GM18873 (cell line): ENCODE measurements at regions not wholly inside any gene's neighbourhood (a gene's known extent, or its start where the extent isn't known, plus 50 kb on each side); places are given as distances from the start of the nearest gene placed in this dataset.

Experiments
- ATAC-seq: cut with Tn5 transposase; IDR thresholded peaks from one replicate; pipeline ENCODE4 v1.9.1; 2021; ENCODE audit warnings: mild to moderate bottlenecking, moderate library complexity, moderate number of reproducible peaks; ENCODE audit not compliant: unreplicated experiment, low FRiP score

DNA sequence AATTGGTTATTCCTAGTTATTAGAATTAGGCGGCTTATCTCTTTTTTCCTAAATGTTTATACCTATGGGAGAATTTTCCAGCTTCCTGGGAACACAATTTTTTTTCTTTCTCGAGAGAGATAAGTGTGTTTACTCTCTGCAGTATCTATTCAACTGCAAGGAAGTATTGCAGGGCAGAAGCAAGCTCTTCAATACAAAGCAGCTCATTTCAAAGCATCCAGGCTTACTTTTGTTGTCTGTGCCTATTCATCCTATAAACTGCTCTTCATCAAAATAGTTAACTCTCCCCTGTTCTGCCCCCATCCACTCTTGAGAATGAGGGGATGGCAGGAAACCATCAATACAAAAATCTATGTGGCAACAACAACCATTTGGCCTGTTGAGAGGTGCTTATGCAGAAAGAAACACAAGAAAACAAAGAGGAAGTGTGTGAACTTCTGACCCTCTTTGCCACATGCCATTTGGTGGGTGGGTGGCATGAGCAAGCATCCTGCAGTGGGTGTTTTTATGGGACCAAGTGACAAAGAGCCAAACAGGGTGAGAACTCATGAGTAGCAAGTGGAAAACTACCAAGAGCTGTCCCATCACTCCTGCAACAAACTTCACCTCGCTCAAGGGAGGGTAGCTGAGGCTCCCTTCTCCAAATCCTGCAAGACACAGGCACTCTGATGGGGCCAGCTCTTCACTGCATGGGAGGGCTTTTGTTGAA lies 50.6 kb upstream of the MRPS6 start:
- ATAC-seq = no peak

DNA sequence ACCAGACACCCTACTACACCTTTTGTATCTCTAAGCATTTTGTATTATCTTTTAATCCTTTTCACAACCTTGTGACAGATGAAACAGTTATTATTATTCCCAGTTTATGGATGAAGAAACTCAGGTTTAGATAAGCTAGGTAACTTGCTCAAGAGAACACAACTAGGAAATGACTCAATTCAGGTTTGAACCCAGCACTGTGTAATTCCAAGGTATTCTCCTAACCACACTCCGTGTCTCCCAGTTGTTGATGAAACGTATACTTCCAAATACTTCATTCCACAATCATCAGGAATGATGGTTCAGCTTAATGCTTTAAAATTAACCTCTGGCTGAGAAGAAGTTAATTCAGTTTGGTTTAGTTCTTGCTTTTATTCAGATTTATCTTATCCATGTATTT lies 51.7 kb upstream of the MRPS6 start:
- no peak for ATAC-seq

DNA sequence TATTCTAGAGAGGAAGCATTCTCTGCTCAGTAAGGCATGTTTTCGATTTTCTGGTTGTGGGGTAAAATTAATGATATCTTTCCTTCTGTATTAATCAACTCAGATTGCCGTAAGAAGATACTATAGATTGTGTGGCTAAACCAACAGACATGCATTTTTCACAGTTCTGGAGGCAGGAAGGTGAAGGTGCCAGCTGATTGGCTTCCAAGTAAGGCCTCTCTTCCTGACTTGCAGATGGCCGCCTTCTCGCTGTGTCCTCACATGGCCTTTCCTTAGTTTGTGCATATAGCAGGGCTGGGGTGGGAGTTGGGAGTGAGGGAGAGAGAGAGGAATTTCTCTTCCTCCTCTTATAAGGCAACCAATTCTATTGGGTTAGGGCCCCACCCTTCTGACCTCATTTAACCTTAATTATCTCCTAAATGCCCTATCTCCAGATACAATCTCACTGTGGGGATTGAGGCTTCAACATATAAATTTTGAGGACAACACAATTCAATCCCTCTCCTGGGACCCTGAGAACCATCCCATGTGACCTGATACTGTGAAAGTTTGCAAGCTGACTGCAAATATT lies 52.3 kb upstream of the MRPS6 start:
- no peak for ATAC-seq

DNA sequence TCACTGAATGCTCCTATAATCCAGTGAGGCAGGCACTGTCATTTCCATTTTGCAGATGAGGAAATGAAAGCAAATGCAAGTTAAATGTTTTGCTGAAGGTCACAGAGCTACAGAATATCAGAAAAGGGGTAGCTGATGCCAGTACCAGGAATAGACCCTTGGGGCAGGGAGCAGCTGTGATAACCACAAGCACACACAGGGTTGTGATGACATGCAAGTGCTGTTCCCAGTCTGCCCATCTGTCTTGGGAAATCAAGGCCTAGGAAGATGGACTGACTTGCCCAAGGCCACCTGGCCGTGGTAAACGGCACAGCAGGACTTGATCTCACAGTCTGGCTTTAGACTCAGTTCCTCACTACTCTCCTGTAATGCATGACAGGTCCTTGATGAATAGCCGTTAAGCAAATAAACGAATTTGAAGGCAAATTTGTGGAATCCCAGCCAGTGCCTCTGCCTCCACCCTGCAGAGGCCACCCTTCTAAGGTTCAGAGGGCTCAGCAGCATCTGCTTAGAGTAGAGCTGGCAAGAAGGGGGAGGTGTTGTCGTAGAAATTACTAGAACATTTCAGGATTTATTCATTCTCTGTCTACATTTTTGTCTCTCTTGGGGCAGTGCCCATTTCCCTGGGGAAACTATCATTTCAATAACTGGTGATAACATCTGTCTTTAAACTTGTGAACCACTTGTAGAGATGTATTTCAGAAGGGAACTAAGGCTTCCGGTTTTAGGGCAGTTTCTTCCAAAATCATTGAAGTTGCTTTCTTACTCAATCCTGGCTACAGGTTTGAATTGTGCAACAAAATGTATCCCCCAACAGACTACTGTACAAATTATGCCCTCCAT lies 53.2 kb upstream of the MRPS6 start:
- no peak for ATAC-seq

- no peak for ATAC-seq
Measured at GRCh38 chr21:34019402-34019801, 54.0 kb upstream of the MRPS6 start.

GRCh38 chr21:34018910-34019309 lies 54.5 kb upstream of the MRPS6 start:
- no peak for ATAC-seq

GRCh38 chr21:34018185-34018584 lies 55.2 kb upstream of the MRPS6 start:
- no peak for ATAC-seq

DNA sequence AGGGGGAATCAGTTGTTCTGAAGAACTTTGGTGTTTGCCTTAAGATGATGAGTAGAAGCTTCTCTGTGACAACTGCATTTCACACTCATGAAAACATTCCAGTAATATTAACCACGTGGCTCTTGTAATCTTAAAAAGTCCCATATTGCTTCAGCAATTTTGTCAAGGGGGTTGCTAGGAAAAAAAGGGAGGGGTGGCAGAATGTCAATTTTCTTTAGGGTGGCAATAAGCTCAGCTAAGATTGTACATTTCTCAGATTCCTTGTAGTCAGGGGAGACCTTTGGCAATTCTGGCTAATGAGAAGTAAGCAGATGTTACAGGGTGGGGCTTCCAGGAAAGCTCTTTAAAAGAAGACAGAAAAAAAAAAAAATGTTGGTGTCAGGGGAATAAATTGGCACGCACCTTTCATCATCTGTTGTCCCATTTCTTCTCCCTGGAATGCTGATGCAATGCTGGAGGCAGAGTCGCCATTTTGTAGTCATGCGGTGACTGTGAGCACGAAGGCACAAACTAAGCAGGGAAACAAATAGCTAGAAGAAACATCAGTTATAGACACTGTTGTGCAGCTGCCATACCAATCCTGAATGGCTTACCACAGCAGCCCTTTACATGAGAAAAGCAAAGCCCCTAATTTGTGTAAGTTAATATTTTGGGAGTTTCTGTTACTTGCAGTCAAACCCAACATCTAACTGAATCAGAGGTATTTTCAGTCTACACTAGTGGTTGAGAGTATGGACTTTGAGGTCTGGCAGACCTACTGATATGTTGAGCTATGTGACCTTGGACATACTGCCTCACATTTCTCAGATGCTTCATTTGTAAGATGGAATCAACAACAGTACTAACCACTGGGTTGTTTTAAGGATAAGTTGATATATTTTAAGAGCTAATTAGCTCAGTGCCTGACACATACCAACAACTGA lies 56.1 kb upstream of the MRPS6 start:
- peak; percentile 46 for ATAC-seq

GRCh38 chr21:34012640-34013039 lies 60.7 kb upstream of the MRPS6 start:
- no peak for ATAC-seq

- ATAC-seq = no peak
Measured at GRCh38 chr21:34011660-34012059, 61.7 kb upstream of the MRPS6 start.

- no peak for ATAC-seq
Measured at GRCh38 chr21:34009193-34009592, 64.2 kb upstream of the MRPS6 start.

DNA sequence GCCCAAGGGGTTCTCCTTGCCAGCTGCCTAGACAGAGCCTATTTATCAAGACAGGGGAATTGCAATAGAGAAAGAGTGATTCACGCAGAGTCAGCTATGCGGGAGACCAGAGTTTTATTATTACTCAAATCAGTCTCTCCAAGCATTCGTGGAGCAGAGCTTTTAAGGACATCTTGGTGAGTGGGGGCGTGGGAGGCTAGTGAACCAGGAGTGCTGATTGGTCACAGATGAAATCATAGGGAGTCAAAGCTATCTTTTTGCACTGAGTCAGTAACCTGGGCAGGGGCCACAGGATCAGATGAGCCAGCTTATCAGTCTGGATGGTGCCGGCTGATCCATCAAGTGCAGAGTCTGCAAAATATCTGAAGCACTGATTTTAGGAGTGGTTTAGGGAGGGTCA lies 64.8 kb upstream of the MRPS6 start:
- no peak for ATAC-seq

DNA sequence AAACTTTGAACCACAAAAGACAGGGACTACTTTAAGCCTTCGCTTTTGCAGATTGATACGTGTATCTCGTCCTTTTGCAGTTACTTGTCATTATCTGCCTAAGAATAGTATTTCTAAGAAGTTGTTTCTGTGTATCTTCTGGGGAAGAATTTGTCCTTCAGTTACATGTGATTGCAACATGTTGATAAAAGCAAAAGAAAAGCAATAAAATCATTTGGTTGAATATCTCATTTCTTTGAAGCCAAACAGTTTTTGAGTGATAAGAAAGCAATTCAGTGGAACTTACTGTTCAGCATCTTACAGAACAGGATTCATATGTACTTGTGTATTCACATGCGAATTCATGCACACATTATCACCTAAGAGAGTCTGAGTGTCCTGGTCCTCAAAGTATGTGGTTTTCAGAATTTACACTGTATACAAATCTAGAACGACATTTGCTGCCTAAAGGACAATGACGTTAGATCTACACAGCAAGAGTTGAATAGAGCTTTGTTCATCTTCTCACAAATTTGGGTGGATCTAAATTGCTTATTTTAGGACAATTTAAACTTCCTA lies 66.7 kb upstream of the MRPS6 start:
- no peak for ATAC-seq

- no peak for ATAC-seq
Measured at GRCh38 chr21:34004974-34005373, 68.4 kb upstream of the MRPS6 start.

DNA sequence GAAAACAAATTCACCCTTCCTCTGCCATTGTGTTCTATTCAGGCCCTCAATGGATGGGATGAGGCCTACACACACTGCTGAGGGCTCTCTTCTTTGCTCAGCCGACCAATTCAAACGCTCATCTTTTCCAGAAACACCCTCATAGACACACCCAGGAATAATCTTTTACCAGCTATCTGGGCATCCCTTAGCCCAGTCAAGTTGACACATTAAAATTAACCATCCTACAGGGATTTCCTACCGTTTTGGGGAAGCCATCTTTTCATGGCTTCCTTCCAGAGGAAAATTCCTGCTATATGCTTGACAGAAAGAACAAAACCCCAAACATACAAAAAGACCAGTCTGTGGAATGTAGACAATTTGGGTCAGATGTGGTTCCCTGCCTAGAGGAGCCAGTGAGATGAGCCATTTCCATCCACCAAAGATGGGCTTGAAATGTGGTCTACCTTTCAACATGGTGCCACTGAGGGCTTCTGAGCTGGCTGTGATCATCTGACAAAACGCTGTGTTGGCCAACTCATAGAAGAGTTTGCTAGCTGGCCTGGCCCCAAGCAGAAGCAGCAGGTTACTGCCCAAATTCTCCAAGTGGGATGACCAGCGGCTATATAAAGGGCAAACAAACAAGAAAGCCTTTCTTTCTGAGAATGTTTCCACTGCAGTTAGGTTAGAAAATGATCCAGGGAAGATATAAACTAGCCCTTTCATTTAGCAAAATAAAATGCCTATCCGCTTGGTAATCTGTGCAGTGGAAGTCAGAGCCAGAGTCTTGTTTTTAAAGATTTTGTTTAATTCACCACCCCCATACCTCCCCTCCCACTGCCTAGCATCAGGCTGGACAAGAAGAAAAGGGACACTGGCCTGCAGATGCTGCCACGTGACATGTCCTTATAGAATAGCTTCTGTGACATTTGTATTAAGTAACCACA lies 69.1 kb upstream of the MRPS6 start:
- no peak for ATAC-seq

DNA sequence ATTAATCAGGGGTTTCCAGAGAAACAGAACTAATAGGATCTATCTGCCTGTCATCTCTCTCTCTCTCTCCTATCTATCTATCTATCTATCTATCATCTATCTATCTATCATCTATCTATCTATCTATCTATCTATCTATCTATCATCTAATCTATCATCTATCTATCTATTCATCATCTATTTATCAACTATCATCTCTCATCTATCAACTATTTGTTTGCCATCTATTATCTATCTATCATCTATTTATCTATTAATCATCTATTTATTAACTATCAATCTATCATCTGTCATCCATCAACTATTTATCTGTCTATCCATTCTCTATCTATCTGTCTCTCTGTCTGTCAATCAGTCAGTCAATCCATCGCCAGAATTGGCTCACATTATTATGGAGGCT lies 70.0 kb upstream of the MRPS6 start:
- ATAC-seq = no peak

DNA sequence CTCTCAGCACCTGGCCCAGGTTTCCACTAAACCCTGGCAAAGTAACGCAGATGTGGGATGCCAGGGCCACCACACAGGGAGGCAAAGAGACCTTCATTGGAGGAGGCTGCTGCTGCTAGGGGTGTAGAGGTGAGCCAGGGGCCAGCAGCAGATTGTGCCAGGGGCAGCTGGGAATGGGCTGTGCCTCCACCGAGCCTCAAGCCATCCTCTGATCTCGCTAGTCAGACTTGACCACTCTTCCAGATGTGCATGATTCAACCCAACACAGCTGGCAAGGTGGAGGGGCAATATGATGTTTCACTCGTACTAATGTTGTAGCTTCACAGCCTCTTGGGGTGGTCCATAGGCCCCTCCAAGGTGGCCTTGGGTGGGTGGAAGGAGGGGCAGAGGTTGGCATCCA lies 73.0 kb upstream of the MRPS6 start:
- ATAC-seq = no peak

DNA sequence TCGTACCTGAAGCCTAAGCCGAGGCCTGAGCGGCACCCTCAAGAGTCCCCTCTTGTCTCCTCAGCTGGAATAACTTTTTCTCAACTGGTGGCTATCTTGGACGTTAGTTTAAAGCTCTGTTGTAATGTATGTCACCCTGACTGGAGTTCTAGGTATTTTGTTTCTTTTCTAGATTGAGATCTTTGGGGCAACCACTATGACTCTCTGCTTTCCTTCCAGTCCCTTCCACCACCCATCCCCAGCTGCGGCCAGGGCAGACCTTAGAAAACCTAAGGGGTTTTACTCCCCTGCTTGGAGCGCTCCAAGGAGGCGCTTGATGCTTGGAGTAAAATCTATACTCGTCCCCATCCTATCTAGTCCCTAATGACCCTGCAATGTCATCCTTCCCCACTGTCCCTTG lies 74.6 kb upstream of the MRPS6 start:
- ATAC-seq = no peak

GRCh38 chr21:33998402-33998801 lies 75.0 kb upstream of the MRPS6 start:
- ATAC-seq = no peak
